ENCODE measurements at regions not wholly inside any gene's neighbourhood (a gene's known extent, or its start where the extent isn't known, plus 50 kb on each side); places are given as distances from the start of the nearest gene placed in this dataset.
"Not testable (repeated sequence)": the region's sequence is repeated elsewhere in the genome, so short reads cannot be mapped to it uniquely, and the experiment has no call there.

DNA sequence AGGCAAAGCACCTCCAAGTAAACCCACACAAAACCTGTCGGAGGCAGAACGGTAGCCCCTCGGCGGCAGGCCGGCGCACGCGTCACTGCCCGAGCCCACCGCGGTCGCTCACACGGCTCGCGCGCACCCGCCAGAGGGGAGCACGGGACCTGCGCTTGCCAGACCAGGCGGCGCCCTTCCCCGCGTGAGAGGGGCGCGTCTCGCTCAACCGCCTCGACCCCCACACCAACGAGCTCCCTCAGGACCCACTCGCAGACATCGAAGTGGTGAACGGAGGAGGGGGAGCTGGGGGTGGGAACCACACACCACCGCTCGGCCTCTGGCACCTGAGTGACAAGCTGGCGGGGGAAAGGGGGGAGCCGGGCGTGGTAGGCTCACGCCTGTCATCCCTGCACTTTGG lies 1513.4 kb upstream of the DEFB115 start:
- Histone ChIP-seq H3K27me3 (ENCODE audit: insufficient read depth, poor library complexity, severe bottlenecking) (no peaks in the 10 kb centered on the region), H3K27ac (ENCODE audit: poor library complexity, severe bottlenecking) (no peak overlapping the region), H3K36me3 (ENCODE audit: low read depth) (no peaks in the 10 kb centered on the region), H3K9me3 (ENCODE audit: severe bottlenecking) (peaks cover 25% of the 10 kb centered on the region), H3K4me1 (ENCODE audit: insufficient read depth, poor library complexity, severe bottlenecking) (no peaks in the 10 kb centered on the region), H3K4me3 (ENCODE audit: severe bottlenecking) (no peak overlapping the region)
- TF ChIP-seq CTCF (IDR thresholded peaks at IDR 0.05; ENCODE audit: poor library complexity, severe bottlenecking), result no peak
- DNase-seq (ENCODE audit: low spot score) (peak; percentile 73), ATAC-seq (ENCODE audit: low read depth) (no peak)

- H3K9me3 ChIP-seq (ENCODE audit: severe bottlenecking), result peaks cover 25% of the 10 kb centered on the region
These were observed 1511.8 kb upstream of the DEFB115 start for GRCh38 chr20:29745534-29746245.

DNA sequence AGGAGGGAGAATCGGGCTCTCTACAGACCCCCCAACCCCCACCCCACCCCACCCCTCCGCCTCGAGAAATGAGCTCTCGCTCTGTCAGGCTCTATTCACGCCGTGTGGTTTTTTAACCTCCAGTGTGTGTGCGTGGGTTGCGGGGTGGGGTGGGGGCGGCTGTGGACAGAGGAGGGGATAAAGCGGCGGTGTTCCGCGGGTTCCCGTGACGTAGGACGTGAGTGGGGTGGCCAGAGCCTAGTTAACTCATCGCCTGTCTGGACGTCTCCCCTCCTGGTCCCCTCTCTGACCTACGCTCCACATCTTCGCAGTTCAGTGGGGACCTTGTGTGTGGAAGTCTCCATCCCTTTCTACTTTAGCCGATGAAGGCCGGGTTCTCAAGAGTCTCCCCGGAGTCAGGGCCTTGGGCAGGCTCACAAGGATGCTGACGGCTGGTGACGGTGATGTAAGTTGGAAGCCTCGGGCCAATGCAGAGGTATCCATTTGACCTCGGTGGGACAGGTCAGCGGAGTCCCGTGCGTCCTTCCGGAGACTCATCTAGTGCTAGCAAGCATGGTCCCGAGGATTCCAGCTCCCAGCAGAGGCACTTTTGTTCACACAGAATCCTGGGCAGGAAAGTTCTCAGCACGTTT lies 1507.1 kb upstream of the DEFB115 start:
- Histone ChIP-seq H3K27me3 (ENCODE audit: insufficient read depth, poor library complexity, severe bottlenecking) (no peaks in the 10 kb centered on the region), H3K27ac (ENCODE audit: poor library complexity, severe bottlenecking) (no peak overlapping the region), H3K9me3 (ENCODE audit: severe bottlenecking) (peaks cover 3% of the 10 kb centered on the region), H3K4me3 (ENCODE audit: severe bottlenecking) (no peak overlapping the region), H3K4me1 (ENCODE audit: insufficient read depth, poor library complexity, severe bottlenecking) (no peaks in the 10 kb centered on the region), H3K36me3 (ENCODE audit: low read depth) (no peaks in the 10 kb centered on the region)
- peak; percentile 76 for DNase-seq (ENCODE audit: low spot score)
- TF ChIP-seq CTCF (IDR thresholded peaks at IDR 0.05; ENCODE audit: poor library complexity, severe bottlenecking), result no peak
- ATAC-seq (ENCODE audit: low read depth), result no peak

More at GRCh38 chr20:29745534-29746245, 1511.8 kb upstream of the DEFB115 start:
- H3K4me1 ChIP-seq (ENCODE audit: insufficient read depth, poor library complexity, severe bottlenecking); H3K27me3 ChIP-seq (ENCODE audit: insufficient read depth, poor library complexity, severe bottlenecking); H3K4me3 ChIP-seq (ENCODE audit: severe bottlenecking); H3K36me3 ChIP-seq (ENCODE audit: low read depth); H3K27ac ChIP-seq (ENCODE audit: poor library complexity, severe bottlenecking); ATAC-seq (ENCODE audit: low read depth): not testable (repeated sequence)
- peak; percentile 79 for DNase-seq (ENCODE audit: low spot score)

DNA sequence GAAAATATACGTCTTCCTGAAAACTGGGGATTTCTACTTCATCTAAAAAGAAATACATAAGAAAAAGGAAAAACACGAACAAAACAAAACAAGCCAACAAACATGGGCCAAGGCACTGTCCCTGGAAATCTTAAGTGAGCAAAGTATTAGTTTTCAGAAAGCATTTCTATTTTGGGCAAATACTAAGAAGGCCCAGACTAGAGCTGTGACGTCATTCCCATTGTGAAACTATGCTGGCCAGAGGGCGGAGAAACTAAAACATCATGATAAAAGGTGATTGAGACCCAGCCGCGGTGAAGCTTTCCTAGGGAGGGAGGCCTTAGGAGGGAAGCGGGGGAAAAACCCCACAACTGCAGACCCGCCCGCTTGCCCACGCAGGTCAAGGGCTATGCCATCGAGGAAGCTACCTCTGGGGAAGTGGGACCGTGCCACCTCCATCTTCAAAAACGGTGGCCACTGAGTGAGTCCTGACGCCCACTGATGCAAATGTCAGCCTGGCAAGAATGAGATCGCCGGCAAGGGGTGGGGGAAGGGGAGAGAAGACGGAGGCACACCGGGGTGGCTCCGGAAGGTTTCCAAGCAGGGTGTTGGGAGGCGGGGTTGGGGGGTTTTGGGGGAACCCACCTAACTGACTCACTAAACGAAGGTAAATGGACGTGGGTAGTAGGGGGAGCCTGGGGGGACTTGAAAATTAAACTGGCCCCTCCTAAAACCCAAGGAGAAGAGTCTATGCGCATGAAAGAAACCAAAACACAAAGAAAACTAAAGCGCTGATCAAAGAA lies 1504.6 kb upstream of the DEFB115 start:
- H3K27ac ChIP-seq (ENCODE audit: poor library complexity, severe bottlenecking); H3K4me3 ChIP-seq (ENCODE audit: severe bottlenecking); ATAC-seq (ENCODE audit: low read depth); H3K4me1 ChIP-seq (ENCODE audit: insufficient read depth, poor library complexity, severe bottlenecking); DNase-seq (ENCODE audit: low spot score); H3K9me3 ChIP-seq (ENCODE audit: severe bottlenecking); H3K27me3 ChIP-seq (ENCODE audit: insufficient read depth, poor library complexity, severe bottlenecking); H3K36me3 ChIP-seq (ENCODE audit: low read depth): not testable (repeated sequence)

GRCh38 chr20:29753426-29753746 lies 1504.1 kb upstream of the DEFB115 start:
- H3K27ac ChIP-seq (ENCODE audit: poor library complexity, severe bottlenecking); H3K4me1 ChIP-seq (ENCODE audit: insufficient read depth, poor library complexity, severe bottlenecking); DNase-seq (ENCODE audit: low spot score); H3K36me3 ChIP-seq (ENCODE audit: low read depth); H3K27me3 ChIP-seq (ENCODE audit: insufficient read depth, poor library complexity, severe bottlenecking); H3K4me3 ChIP-seq (ENCODE audit: severe bottlenecking); ATAC-seq (ENCODE audit: low read depth); H3K9me3 ChIP-seq (ENCODE audit: severe bottlenecking): not testable (repeated sequence)
- TF ChIP-seq CTCF (IDR thresholded peaks at IDR 0.05; ENCODE audit: poor library complexity, severe bottlenecking), result peak; percentile 37

DNA sequence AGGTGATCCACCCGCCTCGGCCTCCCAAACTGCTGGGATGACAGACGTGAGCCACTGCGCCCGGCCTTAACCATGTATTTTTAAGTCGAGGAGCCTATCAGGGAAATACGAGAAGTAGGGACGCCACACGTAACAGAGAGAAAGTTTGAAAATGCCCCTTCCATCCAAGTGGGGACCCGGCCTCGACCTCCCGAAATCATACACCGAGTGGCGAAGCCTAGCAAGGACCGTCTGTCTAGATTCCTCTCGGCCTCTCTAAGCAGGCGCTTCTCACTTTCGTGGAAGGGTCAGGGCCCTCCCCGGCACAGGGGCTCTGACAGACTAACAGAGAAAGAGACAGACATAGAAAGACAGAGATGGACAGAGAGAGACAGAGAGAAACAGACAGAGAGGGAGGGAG lies 1503.6 kb upstream of the DEFB115 start:
- H3K4me1 ChIP-seq (ENCODE audit: insufficient read depth, poor library complexity, severe bottlenecking); H3K27me3 ChIP-seq (ENCODE audit: insufficient read depth, poor library complexity, severe bottlenecking); DNase-seq (ENCODE audit: low spot score); H3K36me3 ChIP-seq (ENCODE audit: low read depth); H3K9me3 ChIP-seq (ENCODE audit: severe bottlenecking); H3K4me3 ChIP-seq (ENCODE audit: severe bottlenecking); ATAC-seq (ENCODE audit: low read depth); H3K27ac ChIP-seq (ENCODE audit: poor library complexity, severe bottlenecking): not testable (repeated sequence)

GRCh38 chr20:29755854-29756498 lies 1501.5 kb upstream of the DEFB115 start:
- H3K27me3 ChIP-seq (ENCODE audit: insufficient read depth, poor library complexity, severe bottlenecking); H3K4me3 ChIP-seq (ENCODE audit: severe bottlenecking); H3K27ac ChIP-seq (ENCODE audit: poor library complexity, severe bottlenecking); DNase-seq (ENCODE audit: low spot score); H3K4me1 ChIP-seq (ENCODE audit: insufficient read depth, poor library complexity, severe bottlenecking); H3K36me3 ChIP-seq (ENCODE audit: low read depth); H3K9me3 ChIP-seq (ENCODE audit: severe bottlenecking): not testable (repeated sequence)
- peak; percentile 48; the same call in 1 of the 3 replicates for ATAC-seq (ENCODE audit: low read depth)

Measured in RWPE2 (cell line).